ENCODE measurements at regions not wholly inside any gene's neighbourhood (a gene's known extent, or its start where the extent isn't known, plus 50 kb on each side); places are given as distances from the start of the nearest gene placed in this dataset.
"Not testable (repeated sequence)": the region's sequence is repeated elsewhere in the genome, so short reads cannot be mapped to it uniquely, and the experiment has no call there.

DNA sequence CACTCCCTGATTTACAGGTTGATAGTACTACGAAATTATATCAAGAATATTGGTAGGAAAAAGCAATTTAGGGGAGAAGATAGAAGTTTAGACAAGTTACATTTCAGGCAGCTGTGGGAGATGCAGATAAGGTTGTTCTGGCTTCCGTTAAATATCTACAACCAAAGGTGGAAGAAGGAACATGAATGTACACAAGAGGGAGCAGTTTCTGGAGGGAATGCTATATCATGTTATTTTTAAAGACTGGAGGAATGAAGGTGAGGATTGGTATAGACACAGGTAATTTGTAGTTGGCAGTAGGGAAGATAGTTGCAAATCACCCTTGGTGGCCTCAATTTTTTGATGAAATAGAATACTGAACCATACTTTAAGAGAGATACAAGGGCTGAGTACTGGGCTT is 187.3 kb upstream of the NMUR2 start:
- TF ChIP-seq, protein P1, sequence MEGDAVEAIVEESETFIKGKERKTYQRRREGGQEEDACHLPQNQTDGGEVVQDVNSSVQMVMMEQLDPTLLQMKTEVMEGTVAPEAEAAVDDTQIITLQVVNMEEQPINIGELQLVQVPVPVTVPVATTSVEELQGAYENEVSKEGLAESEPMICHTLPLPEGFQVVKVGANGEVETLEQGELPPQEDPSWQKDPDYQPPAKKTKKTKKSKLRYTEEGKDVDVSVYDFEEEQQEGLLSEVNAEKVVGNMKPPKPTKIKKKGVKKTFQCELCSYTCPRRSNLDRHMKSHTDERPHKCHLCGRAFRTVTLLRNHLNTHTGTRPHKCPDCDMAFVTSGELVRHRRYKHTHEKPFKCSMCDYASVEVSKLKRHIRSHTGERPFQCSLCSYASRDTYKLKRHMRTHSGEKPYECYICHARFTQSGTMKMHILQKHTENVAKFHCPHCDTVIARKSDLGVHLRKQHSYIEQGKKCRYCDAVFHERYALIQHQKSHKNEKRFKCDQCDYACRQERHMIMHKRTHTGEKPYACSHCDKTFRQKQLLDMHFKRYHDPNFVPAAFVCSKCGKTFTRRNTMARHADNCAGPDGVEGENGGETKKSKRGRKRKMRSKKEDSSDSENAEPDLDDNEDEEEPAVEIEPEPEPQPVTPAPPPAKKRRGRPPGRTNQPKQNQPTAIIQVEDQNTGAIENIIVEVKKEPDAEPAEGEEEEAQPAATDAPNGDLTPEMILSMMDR (IDR thresholded peaks at IDR 0.05; ENCODE audit: low read depth, low read length, missing control alignments): no peak
- DNase-seq (ENCODE audit: low read depth): no peak
- H3K4me3 ChIP-seq (ENCODE audit: low read depth, low read length): no peak overlapping the region

DNA sequence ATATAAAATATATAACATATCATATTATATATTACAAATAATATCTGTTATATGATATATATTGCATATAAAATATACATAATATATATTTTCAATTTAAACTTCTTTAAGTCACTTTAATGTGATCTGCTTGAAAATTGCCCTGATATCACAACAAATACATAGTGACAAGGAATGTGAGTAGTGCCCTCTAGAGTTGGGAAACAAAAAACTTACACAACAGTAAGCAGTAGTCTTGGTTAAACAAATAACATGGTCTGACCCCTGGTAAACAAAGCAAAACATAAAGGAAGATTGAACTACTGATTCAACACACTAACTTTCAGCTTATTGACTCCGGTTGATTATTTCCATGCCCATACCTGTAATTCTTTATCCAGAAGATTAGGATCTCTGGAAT is 188.3 kb upstream of the NMUR2 start:
- no peak overlapping the region for H3K4me3 ChIP-seq (ENCODE audit: low read depth, low read length)
- DNase-seq (ENCODE audit: low read depth): no peak
- TF ChIP-seq, protein P1 (IDR thresholded peaks at IDR 0.05; ENCODE audit: low read depth, low read length, missing control alignments): no peak

DNA sequence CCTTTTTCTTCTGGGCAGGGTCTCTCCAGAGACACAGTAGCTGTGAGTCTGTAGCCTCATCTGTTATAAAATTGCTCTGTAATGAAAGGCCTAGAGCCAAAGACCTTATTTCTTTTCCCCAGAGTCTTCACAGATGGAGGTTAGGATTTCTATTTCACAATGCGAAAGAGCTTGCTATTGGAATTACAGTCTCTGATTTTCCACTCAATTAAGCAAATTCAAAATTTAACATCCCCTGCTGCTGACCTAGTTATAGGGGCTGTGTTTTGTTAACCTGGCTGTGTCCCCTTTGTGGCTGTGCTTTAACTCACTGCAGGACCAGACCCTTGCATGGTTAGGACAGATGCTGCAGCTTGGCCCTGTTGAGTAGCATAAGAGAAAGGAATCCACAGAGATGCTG is 190.3 kb upstream of the NMUR2 start:
- H3K4me3 ChIP-seq (ENCODE audit: low read depth, low read length): no peak overlapping the region
- TF ChIP-seq, protein P1 (IDR thresholded peaks at IDR 0.05; ENCODE audit: low read depth, low read length, missing control alignments): no peak
- no peak for DNase-seq (ENCODE audit: low read depth)

DNA sequence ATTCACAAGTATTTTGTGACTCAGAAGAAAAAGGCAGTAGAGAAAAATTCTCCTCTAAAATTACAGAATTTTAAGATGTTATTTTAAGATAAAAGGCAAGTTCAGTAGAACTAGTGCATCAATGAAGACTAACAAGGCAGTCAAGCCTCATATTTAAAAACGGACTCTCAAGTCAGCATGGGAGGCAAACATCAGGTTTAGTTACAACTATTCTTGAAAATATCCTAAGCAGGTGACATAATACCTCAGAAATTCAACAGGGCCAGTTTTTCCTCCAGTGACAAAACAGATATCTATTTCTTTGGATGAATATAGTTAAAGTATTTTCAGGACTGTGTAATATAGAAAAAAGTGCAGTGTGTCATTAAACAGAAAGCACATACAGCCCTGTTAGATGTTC is 194.0 kb upstream of the NMUR2 start:
- TF ChIP-seq, protein P1 (IDR thresholded peaks at IDR 0.05; ENCODE audit: low read depth, low read length, missing control alignments): no peak
- no peak for DNase-seq (ENCODE audit: low read depth)
- H3K4me3 ChIP-seq (ENCODE audit: low read depth, low read length): no peak overlapping the region

DNA sequence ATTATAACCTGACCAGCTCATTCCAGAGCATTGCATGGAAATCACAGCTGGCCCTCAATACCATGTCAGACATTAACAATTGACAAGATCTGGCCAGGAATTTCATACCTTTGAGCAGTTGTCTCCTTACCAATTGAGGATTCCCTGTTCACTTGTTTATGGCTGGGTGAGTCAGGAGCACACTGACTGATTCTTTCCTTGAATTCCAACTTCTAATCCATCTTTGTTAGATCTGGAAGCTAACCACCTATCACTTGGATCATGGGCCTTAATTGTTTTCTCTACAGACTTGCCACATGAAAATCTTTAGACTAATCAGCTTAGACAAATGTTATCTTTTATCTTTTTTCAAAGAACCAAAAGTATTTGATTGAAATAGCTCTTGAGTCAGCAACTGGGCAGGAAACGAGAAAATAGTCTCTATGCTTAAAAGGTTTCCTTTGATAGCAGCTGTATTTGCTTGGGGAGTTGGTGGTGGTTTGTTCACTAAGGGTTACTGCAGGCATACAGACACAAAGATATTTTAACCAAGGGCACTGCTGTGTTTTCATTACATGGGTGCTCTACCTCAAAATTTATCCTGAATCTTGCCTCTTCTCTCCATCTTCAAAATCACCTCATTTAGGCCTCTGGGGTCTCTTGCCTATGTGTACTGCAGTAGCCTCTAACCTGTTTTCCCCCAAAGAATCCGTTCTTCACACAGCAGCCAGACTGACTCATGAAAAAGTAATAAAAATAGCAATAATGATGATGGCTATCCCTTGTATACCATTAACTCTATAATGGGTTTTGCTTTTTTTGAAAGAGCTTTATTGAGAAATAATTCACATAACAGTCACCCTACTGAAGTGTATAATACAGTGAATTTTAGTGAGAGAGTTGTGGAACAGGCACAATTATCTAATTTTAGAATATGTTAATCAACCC is 197.0 kb upstream of the NMUR2 start:
- TF ChIP-seq, protein P1 (IDR thresholded peaks at IDR 0.05; ENCODE audit: low read depth, low read length, missing control alignments): no peak
- no peak overlapping the region for H3K4me3 ChIP-seq (ENCODE audit: low read depth, low read length)
- no peak for DNase-seq (ENCODE audit: low read depth)

DNA sequence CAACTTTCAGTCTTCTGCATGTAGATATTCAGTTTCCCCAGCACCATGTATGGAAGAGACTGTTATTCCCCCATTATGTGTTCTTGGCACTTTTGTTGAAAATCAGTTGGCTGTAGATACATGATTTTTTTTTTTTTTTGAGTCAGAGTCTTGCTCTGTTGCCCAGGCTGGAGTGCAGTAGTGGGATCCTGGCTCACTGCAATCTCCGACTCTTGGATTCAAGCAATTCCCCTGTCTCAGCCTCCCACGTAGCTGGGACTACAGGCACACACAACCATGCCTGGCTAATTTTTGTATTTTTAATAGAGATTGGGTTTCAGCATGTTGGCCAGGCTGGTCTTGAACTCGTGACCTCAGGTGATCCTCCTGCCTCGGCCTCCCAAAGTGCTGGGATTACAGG is 201.0 kb upstream of the NMUR2 start:
- DNase-seq (ENCODE audit: low read depth); H3K4me3 ChIP-seq (ENCODE audit: low read depth, low read length): not testable (repeated sequence)

DNA sequence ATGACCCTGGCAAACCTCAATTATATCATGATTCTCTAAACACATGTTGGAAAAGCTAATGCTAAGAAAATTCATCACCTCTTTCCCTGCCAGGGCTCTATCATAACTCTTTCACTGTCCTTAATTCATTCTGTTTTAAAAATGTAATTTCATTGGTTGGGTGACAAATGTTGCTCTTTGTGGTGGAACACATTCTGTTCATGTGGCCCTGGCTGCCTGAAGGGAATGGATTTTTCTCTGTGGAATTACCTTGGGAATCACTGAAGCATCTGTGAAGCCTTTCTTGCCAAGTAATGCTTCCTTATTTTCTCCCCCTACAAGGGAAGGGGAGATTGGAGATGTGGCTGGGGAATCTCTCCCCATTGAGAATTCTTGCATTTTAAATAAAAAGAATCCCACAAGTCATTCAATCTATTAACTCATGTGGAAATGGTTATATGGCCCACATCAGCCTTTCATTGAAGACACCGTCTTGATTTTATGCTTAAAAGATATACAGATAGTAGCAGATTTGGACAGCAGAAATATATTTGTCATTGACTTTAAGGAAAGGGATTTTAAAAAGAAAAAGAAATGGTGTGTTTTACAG is 201.8 kb upstream of the NMUR2 start:
- no peak for DNase-seq (ENCODE audit: low read depth)
- TF ChIP-seq, protein P1 (IDR thresholded peaks at IDR 0.05; ENCODE audit: low read depth, low read length, missing control alignments): no peak

More for the DNA sequence above, 201.8 kb upstream of the NMUR2 start:
- no peak overlapping the region for H3K4me3 ChIP-seq (ENCODE audit: low read depth, low read length)
